A673 (cell line): ENCODE measurements at regions not wholly inside any gene's neighbourhood (a gene's known extent, or its start where the extent isn't known, plus 50 kb on each side); places are given as distances from the start of the nearest gene placed in this dataset.

ENCODE experiments used
- BruUV-seq: library from RNA; stranded (reverse); fragments of 400-500 nt; replicated peaks from 2 replicates; lab custom pipeline; 2021; lab: Mats Ljungman, UMichigan
- CTCF ChIA-PET: fragments of 300-600 bp; sonication (Branson Sonifier 250); formaldehyde crosslinking; loops from one replicate; lab custom pipeline; 2022; ENCODE audit warnings: antibody characterized with exemption; lab: Charles Lee
- POLR2A ChIA-PET: fragments of 300-600 bp; sonication (Branson Sonifier 250); formaldehyde crosslinking; loops from one replicate; lab custom pipeline; 2022; ENCODE audit warnings: antibody characterized with exemption; ENCODE audit not compliant: low non-redundant PET; lab: Charles Lee
- DNase-seq: peaks from one replicate; pipeline ENCODE4 v3.0.0-alpha.2; 2015; ENCODE audit warnings: low spot score
- H3K27ac ChIP-seq: fragments of 200-600 bp; sonication (generic); 2 replicates; pipeline ENCODE4 v1.5.1; 2016; ENCODE audit warnings: mixed run types, low read depth, mild to moderate bottlenecking, mixed read lengths, antibody characterized with exemption, low read length; ENCODE audit not compliant: poor library complexity, severe bottlenecking
- H3K27me3 ChIP-seq: fragments of 200-600 bp; sonication (generic); replicated peaks from 2 replicates; pipeline ENCODE4 v1.6.1; 2017; ENCODE audit warnings: mixed run types, low read depth, mild to moderate bottlenecking, mixed read lengths, antibody characterized with exemption, low read length; ENCODE audit not compliant: insufficient read depth, poor library complexity
- H3K36me3 ChIP-seq: fragments of 200-600 bp; sonication (generic); 2 replicates; pipeline ENCODE4 v1.6.1; 2016; ENCODE audit warnings: mixed run types, mild to moderate bottlenecking, mixed read lengths, antibody characterized with exemption, low read length; ENCODE audit not compliant: insufficient read depth, poor library complexity, severe bottlenecking
- H3K4me1 ChIP-seq: fragments of 200-600 bp; sonication (generic); 2 replicates; pipeline ENCODE4 v1.6.1; 2017; ENCODE audit warnings: mixed run types, mild to moderate bottlenecking, mixed read lengths, antibody characterized with exemption, low read length; ENCODE audit not compliant: insufficient read depth, poor library complexity, severe bottlenecking
- H3K4me3 ChIP-seq: fragments of 200-600 bp; sonication (generic); 2 replicates; pipeline ENCODE4 v1.5.1; 2016; ENCODE audit warnings: low read depth, mixed run types, mild to moderate bottlenecking, mixed read lengths, low read length; ENCODE audit not compliant: poor library complexity, severe bottlenecking
- H3K9me3 ChIP-seq: fragments of 200-600 bp; sonication (generic); 2 replicates; pipeline ENCODE4 v1.6.1; 2016; ENCODE audit warnings: mixed run types, low read depth, mild to moderate bottlenecking, mixed read lengths, antibody characterized with exemption, low read length; ENCODE audit not compliant: poor library complexity, severe bottlenecking
- CTCF ChIP-seq: fragments of 300-800, 200-600 bp; sonication (generic); conservative IDR thresholded peaks from 2 replicates; pipeline ENCODE4 v1.5.1; 2017; ENCODE audit warnings: low read depth, mild to moderate bottlenecking, antibody characterized with exemption, low read length, moderate library complexity, mixed read lengths
- EZH2 ChIP-seq: fragments of 200-600 bp; sonication (generic); IDR thresholded peaks from 2 replicates; pipeline ENCODE4 v1.6.1; 2017; ENCODE audit warnings: borderline replicate concordance, low read depth, mild to moderate bottlenecking, mixed read lengths, antibody characterized with exemption, low read length; ENCODE audit not compliant: poor library complexity, severe bottlenecking
- intact Hi-C: fragments of 100-400 bp; cut with micrococcal nuclease; formaldehyde crosslinking; loops from one replicate; pipeline ENCODE4 v1.10.0; 2022; ENCODE audit not compliant: unreplicated experiment

- CTCF ChIA-PET = no interaction called here
- peaks cover 4% of the 10 kb centered on the region for H3K36me3 ChIP-seq
- TF ChIP-seq EZH2 = no peak
- no peak for TF ChIP-seq CTCF
- no peak overlapping the region for H3K27ac ChIP-seq
- no peak overlapping the region for H3K4me3 ChIP-seq
- H3K27me3 ChIP-seq = no peaks in the 10 kb centered on the region
- H3K9me3 ChIP-seq = no peaks in the 10 kb centered on the region
- H3K4me1 ChIP-seq = no peaks in the 10 kb centered on the region
- intact Hi-C loops = no loop called here
- no TSS peak for BruUV-seq
- no peak for DNase-seq
- POLR2A ChIA-PET = no interaction called here
Measured at GRCh38 chr2:120988700-120989511, 253.2 kb downstream of the GLI2 start.

- CTCF ChIA-PET = no interaction called here
- Histone ChIP-seq H3K27ac (no peak overlapping the region), H3K4me3 (no peak overlapping the region), H3K36me3 (peaks cover 4% of the 10 kb centered on the region), H3K27me3 (no peaks in the 10 kb centered on the region), H3K4me1 (no peaks in the 10 kb centered on the region), H3K9me3 (no peaks in the 10 kb centered on the region)
- TF ChIP-seq EZH2 (no peak), CTCF (no peak)
- DNase-seq = no peak
- POLR2A ChIA-PET = no interaction called here
- intact Hi-C loops = no loop called here
- BruUV-seq = no TSS peak
Measured at GRCh38 chr2:120989512-120990441, 254.1 kb downstream of the GLI2 start.

GRCh38 chr2:120990451-120990871 is 254.8 kb downstream of the GLI2 start:
- CTCF ChIA-PET = no interaction called here
- H3K4me1 ChIP-seq = no peaks in the 10 kb centered on the region
- H3K27ac ChIP-seq = no peak overlapping the region
- H3K9me3 ChIP-seq = no peaks in the 10 kb centered on the region
- H3K4me3 ChIP-seq = no peak overlapping the region
- H3K27me3 ChIP-seq = no peaks in the 10 kb centered on the region
- no peak for DNase-seq
- no TSS peak for BruUV-seq
- POLR2A ChIA-PET = no interaction called here
- TF ChIP-seq CTCF (no peak), EZH2 (no peak)
- intact Hi-C loops = no loop called here
- H3K36me3 ChIP-seq = peaks cover 4% of the 10 kb centered on the region
